Urinary bladder (tissue), 3 donors: ENCODE measurements at regions not wholly inside any gene's neighbourhood (a gene's known extent, or its start where the extent isn't known, plus 50 kb on each side); places are given as distances from the start of the nearest gene placed in this dataset.
A peak's percentile ranks its signal among the peaks of the same experiment; 100 is the strongest.

ENCODE experiments used
- DNase-seq: peaks from one replicate; pipeline ENCODE4 v3.0.0-alpha.2; 2015; ENCODE audit errors: extremely low spot score
- H3K27ac ChIP-seq: one replicate; pipeline ENCODE4 v1.5.1; 2013; ENCODE audit warnings: low read depth, mild to moderate bottlenecking, moderate library complexity
- H3K36me3 ChIP-seq: one replicate; pipeline ENCODE4 v1.6.1; 2013; ENCODE audit warnings: mild to moderate bottlenecking, moderate library complexity; ENCODE audit not compliant: insufficient read depth
- H3K4me1 ChIP-seq: one replicate; pipeline ENCODE4 v1.6.1; 2013; ENCODE audit warnings: mild to moderate bottlenecking, moderate library complexity; ENCODE audit not compliant: insufficient read depth
- H3K4me3 ChIP-seq: one replicate; pipeline ENCODE4 v1.5.1; 2013; ENCODE audit warnings: low read depth, low read length
- WGBS: extraction: QIAGEN DNeasy Blood & Tissue Kit; methylation state at CpG from one replicate; pipeline ENCODE4 v1.1.7; 2013; 5-methylcytosine and 5-hydroxymethylcytosine counted together
- donor health status: healthy with polysubstance abuse.
- donor health status: healthy.

- H3K36me3 ChIP-seq, result no peaks in the 10 kb centered on the region
- H3K4me3 ChIP-seq, result no peak overlapping the region
- DNase-seq, result no peak
- 78% methylated on average over 3 of the region's 3 CpGs for WGBS
- H3K27ac ChIP-seq, result no peak overlapping the region
- no peaks in the 10 kb centered on the region for H3K4me1 ChIP-seq
Measured at GRCh38 chr13:97119943-97120342, 102.2 kb upstream of the MBNL2 start.

GRCh38 chr13:97120346-97120745, 101.8 kb upstream of the MBNL2 start:
- WGBS, result 91% methylated on average over 2 of the region's 2 CpGs
- H3K36me3 ChIP-seq, result no peaks in the 10 kb centered on the region
- H3K27ac ChIP-seq, result no peak overlapping the region
- H3K4me3 ChIP-seq, result no peak overlapping the region
- H3K4me1 ChIP-seq, result no peaks in the 10 kb centered on the region
- DNase-seq, result no peak

DNA sequence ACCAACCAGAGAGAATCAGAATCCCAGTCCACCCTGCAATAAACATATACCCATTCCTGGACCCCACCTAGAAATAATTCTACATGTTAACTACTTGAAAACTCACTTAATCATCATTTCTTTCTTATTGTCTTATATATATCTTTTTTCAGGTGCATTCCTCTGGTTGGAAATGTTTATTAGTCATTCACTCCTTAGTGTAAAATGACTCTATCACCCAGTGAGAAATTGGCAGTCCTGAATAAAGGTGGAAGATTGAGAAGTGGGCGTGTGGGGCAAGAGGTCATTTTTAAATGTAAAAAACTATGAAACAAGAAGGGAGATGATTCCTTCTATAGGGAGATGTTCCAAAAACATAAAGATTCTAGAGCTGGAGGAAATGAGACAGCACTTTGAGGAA, 101.2 kb upstream of the MBNL2 start:
- DNase-seq, result no peak
- H3K4me1 ChIP-seq, result no peaks in the 10 kb centered on the region

DNA sequence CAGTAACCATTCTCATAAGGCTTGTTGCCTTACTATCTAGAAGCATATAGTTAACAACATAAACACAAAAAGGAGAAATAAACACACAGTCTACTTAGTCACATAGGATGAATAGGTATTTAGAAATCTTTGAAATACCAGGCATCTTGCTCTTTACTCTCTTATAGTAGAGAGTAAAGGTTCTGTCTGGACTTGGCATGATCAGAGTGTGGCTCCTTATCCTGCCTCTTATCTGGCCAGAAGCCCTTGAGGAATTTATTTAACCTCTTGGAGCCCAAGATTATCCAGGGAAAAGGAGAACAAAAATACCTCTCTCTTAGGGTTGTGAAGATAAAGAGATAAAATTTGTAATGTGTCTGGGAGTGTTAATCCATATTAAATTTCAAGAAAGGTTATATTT, 100.2 kb upstream of the MBNL2 start:
- H3K27ac ChIP-seq, result no peak overlapping the region

More for the DNA sequence above, 101.2 kb upstream of the MBNL2 start:
- Histone ChIP-seq H3K36me3 (no peaks in the 10 kb centered on the region), H3K4me3 (no peak overlapping the region), H3K27ac (no peak overlapping the region)
- 94% methylated on average over 1 of the region's 1 CpG for WGBS

GRCh38 chr13:97122381-97122996, 99.6 kb upstream of the MBNL2 start:
- 52% methylated on average over 4 of the region's 4 CpGs for whole genome bisulfite sequencing
- Histone ChIP-seq H3K4me3 (no peak overlapping the region), H3K36me3 (no peaks in the 10 kb centered on the region), H3K27ac (no peak overlapping the region), H3K4me1 (no peaks in the 10 kb centered on the region)
- DNase-seq, result no peak

More for the DNA sequence above, 100.2 kb upstream of the MBNL2 start:
- H3K4me3 ChIP-seq, result no peak overlapping the region
- H3K36me3 ChIP-seq, result no peaks in the 10 kb centered on the region
- no peaks in the 10 kb centered on the region for H3K4me1 ChIP-seq
- DNase-seq, result no peak

GRCh38 chr13:97124206-97124605, 97.9 kb upstream of the MBNL2 start:
- H3K4me3 ChIP-seq, result no peak overlapping the region
- H3K4me1 ChIP-seq, result no peaks in the 10 kb centered on the region
- WGBS, result 90% methylated on average over 4 of the region's 4 CpGs
- H3K27ac ChIP-seq, result no peak overlapping the region
- DNase-seq, result no peak
- H3K36me3 ChIP-seq, result no peaks in the 10 kb centered on the region

DNA sequence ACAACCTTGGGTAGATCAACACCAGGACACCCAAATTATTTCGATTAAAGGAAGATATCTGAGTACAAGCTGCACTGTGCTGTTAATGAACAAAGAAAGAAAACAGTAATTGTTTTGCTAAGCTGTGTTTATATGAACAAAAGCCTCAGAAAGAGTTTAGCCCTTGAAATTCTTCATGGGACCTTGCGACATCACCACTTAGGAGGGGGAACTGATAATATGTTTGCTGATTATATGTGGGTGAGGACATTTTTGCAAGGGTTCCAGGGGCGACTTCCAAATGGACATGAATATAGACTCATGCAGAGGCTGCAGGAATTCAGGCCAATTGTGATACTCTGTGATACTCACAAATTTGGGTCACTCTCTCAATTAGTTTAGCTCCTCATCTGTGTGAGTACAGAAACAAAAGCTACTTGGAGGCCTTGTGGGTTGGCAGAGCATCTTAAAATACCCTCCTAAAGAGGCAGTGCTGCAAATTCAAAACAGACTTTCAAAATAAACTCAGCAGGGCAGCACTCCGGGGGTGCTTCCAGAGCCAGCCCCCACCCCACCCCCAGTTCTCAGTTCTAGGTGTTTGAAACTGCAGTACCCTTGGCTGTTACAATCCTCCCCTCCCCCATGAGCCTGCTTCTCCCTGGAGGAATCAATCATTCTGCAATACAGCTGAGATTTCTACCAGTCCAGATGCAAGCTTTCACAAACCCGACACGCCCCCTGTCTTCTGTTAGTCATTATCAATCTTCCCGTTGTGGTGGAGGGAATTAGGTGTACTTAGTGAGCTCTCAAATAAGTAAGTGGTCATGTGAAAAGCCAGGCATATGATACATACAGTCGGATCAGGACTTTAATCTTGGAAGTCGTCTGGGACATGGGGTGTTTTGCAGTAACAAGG, 97.0 kb upstream of the MBNL2 start:
- Histone ChIP-seq H3K4me3 (no peak overlapping the region), H3K36me3 (no peaks in the 10 kb centered on the region), H3K4me1 (no peaks in the 10 kb centered on the region), H3K27ac (no peak overlapping the region)
- peak; percentile 52 for DNase-seq
- 24% methylated on average over 9 of the region's 9 CpGs for WGBS

- Histone ChIP-seq H3K27ac (peak overlapping the region; percentile 80), H3K4me1 (no peaks in the 10 kb centered on the region), H3K36me3 (no peaks in the 10 kb centered on the region), H3K4me3 (no peak overlapping the region)
- DNase-seq, result no peak
- WGBS, result 58% methylated on average over 13 of the region's 13 CpGs
Measured at GRCh38 chr13:97125810-97126738, 96.1 kb upstream of the MBNL2 start.

DNA sequence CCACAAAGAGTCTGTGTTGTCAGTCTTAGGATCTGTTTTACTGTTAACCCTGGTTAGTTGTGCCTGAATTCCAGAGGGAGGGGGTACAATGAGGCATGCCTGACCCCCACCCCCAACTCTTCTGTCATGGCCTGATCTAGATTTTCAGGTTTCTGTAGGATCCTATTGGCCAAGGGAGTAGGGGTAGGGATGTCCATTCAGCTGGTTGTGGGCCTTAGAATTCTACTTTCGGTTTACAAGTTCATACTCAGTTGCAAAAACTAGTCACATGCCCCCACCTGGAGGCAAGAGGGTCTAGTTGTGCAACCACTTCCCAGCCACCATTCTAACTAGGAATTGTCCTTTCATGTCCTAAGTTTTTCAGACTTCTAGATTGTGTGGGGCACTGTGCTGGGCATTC, 94.3 kb upstream of the MBNL2 start:
- Histone ChIP-seq H3K36me3 (no peaks in the 10 kb centered on the region), H3K4me3 (no peak overlapping the region), H3K27ac (no peak overlapping the region), H3K4me1 (no peaks in the 10 kb centered on the region)
- WGBS, result 90% methylated on average over 1 of the region's 1 CpG
- DNase-seq, result no peak

DNA sequence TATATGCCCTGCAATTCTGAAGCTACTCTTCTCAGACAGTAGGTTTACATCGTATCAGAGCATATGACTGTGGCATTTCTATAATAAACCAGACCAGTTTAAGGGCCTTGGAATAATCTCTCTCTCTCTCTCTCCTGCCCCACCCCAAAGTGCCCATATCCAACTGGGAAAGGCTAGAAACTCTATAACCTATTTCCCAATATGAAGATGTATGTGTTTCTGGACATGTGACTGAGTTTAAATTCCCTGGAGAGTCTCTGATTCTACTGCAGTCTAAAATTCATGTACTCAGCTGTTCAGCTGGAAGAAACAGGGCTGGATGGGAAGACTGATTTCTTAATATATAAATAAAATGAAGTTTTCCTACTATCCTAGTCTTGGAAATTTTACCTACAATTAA, 91.9 kb upstream of the MBNL2 start:
- WGBS, result 83% methylated on average over 1 of the region's 1 CpG

GRCh38 chr13:97131447-97131846, 90.7 kb upstream of the MBNL2 start:
- 86% methylated on average over 4 of the region's 4 CpGs for WGBS

More for the DNA sequence above, 91.9 kb upstream of the MBNL2 start:
- no peaks in the 10 kb centered on the region for H3K4me1 ChIP-seq
- H3K27ac ChIP-seq, result no peak overlapping the region
- no peaks in the 10 kb centered on the region for H3K36me3 ChIP-seq
- DNase-seq, result no peak
- no peak overlapping the region for H3K4me3 ChIP-seq

DNA sequence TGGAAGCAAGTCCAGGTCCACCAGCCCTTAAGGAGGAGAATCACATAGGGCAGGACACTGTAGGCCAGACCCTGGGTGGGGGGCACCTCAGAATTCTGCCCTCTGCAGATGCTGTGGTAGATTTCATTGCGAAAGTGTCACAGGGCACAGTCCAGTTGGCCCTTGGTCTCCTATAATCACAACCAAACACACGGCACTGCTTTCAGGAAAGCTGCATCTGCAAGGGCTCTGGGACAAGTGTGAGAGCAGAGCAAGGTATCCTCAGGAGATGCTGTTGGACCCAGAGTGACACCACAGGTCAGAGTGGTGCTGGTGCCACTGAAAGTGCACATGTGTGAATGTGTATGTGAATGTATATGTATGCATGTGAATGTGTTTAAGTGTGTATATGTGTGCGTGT, 88.6 kb upstream of the MBNL2 start:
- H3K27ac ChIP-seq, result no peak overlapping the region
- H3K36me3 ChIP-seq, result no peaks in the 10 kb centered on the region
- no peak overlapping the region for H3K4me3 ChIP-seq
- H3K4me1 ChIP-seq, result no peaks in the 10 kb centered on the region
- 94% methylated on average over 3 of the region's 3 CpGs for WGBS
- DNase-seq, result no peak

More at GRCh38 chr13:97131447-97131846, 90.7 kb upstream of the MBNL2 start:
- Histone ChIP-seq H3K36me3 (no peaks in the 10 kb centered on the region), H3K4me1 (no peaks in the 10 kb centered on the region), H3K4me3 (no peak overlapping the region), H3K27ac (no peak overlapping the region)
- no peak for DNase-seq

DNA sequence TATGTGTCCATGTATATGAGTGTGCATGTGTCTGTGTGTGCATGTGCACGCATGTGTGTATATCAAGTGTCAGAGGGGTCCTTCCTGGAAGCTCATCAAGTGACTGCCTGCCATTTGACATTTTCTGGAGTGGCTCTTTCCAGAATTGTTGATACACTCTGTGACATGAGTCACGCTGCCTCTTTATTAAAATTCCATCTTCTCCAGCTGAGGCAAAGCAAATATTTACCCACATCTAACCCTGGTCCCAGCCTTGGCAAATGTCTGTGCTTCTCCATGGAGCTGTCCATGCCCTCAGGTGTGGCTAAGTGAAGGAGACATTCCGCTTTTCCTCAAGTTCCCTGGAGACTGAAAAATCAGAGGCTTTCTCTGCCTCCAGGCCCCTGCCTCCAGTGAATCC, 88.2 kb upstream of the MBNL2 start:
- Histone ChIP-seq H3K27ac (no peak overlapping the region), H3K36me3 (no peaks in the 10 kb centered on the region), H3K4me3 (no peak overlapping the region), H3K4me1 (no peaks in the 10 kb centered on the region)
- WGBS, result 88% methylated on average over 3 of the region's 3 CpGs
- DNase-seq, result no peak
